ENCODE measurements at regions not wholly inside any gene's neighbourhood (a gene's known extent, or its start where the extent isn't known, plus 50 kb on each side); places are given as distances from the start of the nearest gene placed in this dataset.
"Not testable (repeated sequence)": the region's sequence is repeated elsewhere in the genome, so short reads cannot be mapped to it uniquely, and the experiment has no call there.

DNA sequence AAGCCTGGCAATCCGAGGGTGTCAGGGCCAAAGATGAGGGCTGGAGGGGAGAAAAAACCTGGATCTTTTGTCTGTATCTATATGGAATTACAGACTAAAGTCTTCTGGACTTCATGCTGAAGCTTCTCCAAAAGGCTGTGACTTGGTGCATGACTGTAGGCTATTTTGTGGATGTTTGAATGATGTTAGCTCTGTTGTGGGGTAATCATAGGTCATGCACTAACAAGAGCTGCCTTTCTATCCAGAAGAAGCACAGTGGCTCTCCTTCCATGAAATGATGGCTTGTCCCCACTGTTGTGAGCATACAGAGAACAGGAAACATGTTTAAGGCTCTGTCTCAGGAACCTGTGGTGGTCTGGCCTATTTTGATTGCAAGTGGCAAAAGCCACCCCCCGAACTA, 263.3 kb upstream of the PLET1 start:
- no peak for DNase-seq
- Mint-ChIP-seq H3K9me3 (no peaks in the 10 kb centered on the region), H3K4me1 (no peaks in the 10 kb centered on the region), H3K27me3 (peaks cover 4% of the 10 kb centered on the region), H3K36me3 (ENCODE audit: low read depth) (no peaks in the 10 kb centered on the region), H3K27ac (no peak overlapping the region), H3K4me3 (no peak overlapping the region)
- intact Hi-C loops (cut with micrococcal nuclease), result no loop called here

DNA sequence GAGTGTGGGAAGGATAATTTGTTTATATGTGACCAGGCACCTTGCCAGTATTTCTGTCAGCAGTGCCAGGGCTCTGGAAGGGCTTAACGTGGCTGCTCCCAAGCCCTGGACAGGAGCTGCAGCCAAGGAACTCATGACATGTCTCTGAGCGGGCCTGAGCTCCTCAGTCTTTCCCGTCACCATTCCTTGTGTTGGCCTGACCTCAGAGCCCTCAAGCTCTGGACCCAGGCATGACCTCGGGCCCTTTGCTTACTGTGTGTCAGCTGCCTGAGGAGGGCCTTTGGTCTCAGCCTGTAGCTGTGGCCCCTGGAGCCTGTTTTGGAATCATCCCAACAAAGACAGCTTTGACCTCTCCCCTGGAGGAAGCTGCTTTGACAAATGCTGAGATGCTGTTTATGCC, 264.1 kb upstream of the PLET1 start:
- Mint-ChIP-seq H3K27me3 (peaks cover 4% of the 10 kb centered on the region), H3K36me3 (ENCODE audit: low read depth) (no peaks in the 10 kb centered on the region), H3K27ac (no peak overlapping the region), H3K9me3 (no peaks in the 10 kb centered on the region), H3K4me1 (no peaks in the 10 kb centered on the region), H3K4me3 (no peak overlapping the region)
- no peak for DNase-seq
- intact Hi-C loops (cut with micrococcal nuclease), result no loop called here

DNA sequence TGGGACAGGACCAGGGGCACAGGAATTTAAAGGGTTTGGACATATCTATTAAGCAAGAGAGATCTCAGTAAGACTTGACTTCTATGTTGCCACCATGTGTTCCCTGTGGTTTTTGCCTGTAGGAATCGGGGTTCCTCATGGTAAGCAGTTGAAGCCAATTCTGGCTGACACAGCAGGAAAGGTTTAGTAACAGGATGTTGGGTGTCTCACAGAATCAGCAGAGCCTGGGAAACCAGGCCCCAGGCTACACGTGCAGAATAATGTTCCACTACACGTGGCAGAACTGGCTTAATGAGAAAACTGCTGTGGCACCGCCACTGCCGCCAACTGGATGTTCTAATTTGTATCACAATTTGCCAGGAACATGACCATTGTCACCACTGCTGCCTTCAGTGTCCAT, 264.6 kb upstream of the PLET1 start:
- Mint-ChIP-seq H3K4me3 (no peak overlapping the region), H3K27ac (no peak overlapping the region), H3K4me1 (no peaks in the 10 kb centered on the region), H3K36me3 (ENCODE audit: low read depth) (no peaks in the 10 kb centered on the region), H3K9me3 (no peaks in the 10 kb centered on the region), H3K27me3 (peaks cover 4% of the 10 kb centered on the region)
- intact Hi-C loops (cut with micrococcal nuclease), result no loop called here
- DNase-seq, result no peak

DNA sequence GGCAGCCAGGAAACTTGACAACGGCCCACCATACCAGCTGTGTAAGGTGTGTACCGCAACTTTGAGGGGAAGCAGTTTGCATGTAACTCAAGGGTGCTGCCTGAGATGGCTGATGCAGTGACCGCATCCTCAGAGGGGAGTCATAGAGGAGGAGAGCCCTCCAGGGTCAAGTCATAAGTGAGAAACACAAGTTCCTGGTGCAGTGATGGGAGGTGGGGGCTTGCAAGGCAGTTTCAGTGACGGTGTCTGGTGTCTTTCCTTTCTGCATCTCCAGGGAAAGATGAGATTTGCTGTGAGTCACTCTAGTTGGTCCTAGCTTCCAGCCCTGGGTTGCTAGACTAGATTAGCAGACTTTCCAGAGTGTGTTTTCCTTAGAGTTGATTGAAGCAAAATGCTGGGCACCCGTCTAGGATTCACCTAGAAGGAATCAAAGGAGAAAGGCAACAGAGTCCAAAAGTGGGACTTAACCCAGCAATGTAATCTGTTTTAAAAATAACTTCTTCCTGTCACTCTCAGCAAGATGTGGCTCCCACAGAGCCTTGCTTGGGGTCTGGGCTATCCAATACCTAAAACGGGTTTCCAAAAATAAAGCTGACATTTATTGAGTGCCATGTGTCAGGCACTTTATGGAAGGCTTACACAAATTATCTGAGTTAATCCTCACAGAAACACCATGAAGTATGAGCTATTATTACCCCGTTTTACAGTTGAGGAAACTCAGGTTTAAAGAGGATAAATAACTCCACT, 265.4 kb upstream of the PLET1 start:
- intact Hi-C loops (cut with micrococcal nuclease), result no loop called here
- no peak for DNase-seq
- H3K4me1 Mint-ChIP-seq, result no peaks in the 10 kb centered on the region
- H3K9me3 Mint-ChIP-seq, result no peaks in the 10 kb centered on the region
- H3K4me3 Mint-ChIP-seq, result no peak overlapping the region
- H3K27me3 Mint-ChIP-seq, result peaks cover 4% of the 10 kb centered on the region
- H3K36me3 Mint-ChIP-seq (ENCODE audit: low read depth), result no peaks in the 10 kb centered on the region
- H3K27ac Mint-ChIP-seq, result no peak overlapping the region

DNA sequence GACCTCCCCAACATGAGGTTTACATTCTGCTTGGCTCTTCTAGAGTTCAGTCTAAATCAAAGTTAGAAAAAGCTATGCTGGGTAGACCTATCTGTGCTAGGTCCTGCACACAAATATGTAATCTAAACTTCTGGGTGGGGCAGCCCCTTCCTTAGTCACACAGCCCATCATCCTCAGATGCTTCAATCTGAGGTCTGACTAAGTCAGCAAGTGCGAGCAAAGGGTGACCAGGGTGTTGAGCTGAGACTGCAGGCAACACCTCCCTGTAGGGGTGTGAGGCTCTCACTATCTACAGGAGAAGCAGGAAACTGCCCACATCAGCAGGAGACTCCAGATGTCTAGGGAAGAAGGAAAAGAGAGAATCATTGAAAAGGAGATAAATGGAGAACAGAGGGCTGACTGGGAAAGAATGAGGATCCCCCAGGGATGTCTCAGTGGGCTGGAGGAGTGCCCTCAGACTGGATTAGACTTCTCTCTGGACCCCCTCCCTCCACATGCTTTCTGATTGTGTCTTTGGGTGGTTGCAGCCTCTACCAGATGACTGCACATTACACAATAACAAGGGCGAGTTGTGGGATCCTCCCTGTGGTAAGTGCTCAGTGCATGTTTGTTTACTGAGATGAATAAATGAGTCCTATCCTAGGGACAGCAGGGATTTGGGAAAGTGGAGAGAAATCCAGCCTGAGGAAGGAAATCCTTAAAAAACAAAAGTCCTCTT, 266.2 kb upstream of the PLET1 start:
- H3K27ac Mint-ChIP-seq, result no peak overlapping the region
- intact Hi-C loops (cut with micrococcal nuclease), result no loop called here

DNA sequence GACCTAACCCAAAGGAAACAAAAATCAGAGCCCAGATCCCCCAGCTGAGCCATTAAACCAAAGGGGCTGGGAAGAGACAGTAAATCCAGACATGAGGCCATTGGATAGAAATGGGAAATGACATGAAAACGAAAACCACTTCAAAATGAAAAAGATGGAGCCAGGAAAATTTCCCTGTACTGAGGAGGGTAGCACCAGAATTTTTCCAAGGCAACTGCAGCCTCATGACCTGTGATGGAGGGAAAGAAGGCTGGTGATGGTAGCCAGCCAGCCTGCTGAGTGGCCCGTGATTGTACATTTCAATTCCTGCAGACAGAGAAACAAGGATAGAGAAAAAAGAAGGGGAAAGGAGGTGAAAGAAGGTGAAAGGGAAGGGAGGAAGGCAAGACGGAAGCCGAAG, 268.4 kb upstream of the PLET1 start:
- no peak for DNase-seq
- H3K27ac Mint-ChIP-seq, result no peak overlapping the region
- H3K9me3 Mint-ChIP-seq, result no peaks in the 10 kb centered on the region
- no peak overlapping the region for H3K4me3 Mint-ChIP-seq
- peaks cover 6% of the 10 kb centered on the region for H3K27me3 Mint-ChIP-seq
- H3K4me1 Mint-ChIP-seq, result no peaks in the 10 kb centered on the region
- intact Hi-C loops (cut with micrococcal nuclease), result no loop called here
- no peaks in the 10 kb centered on the region for H3K36me3 Mint-ChIP-seq (ENCODE audit: low read depth)

More for the DNA sequence above, 266.2 kb upstream of the PLET1 start:
- no peaks in the 10 kb centered on the region for H3K9me3 Mint-ChIP-seq
- H3K4me1 Mint-ChIP-seq, result no peaks in the 10 kb centered on the region
- no peak overlapping the region for H3K4me3 Mint-ChIP-seq
- H3K36me3 Mint-ChIP-seq (ENCODE audit: low read depth), result no peaks in the 10 kb centered on the region
- no peak for DNase-seq
- peaks cover 4% of the 10 kb centered on the region for H3K27me3 Mint-ChIP-seq

DNA sequence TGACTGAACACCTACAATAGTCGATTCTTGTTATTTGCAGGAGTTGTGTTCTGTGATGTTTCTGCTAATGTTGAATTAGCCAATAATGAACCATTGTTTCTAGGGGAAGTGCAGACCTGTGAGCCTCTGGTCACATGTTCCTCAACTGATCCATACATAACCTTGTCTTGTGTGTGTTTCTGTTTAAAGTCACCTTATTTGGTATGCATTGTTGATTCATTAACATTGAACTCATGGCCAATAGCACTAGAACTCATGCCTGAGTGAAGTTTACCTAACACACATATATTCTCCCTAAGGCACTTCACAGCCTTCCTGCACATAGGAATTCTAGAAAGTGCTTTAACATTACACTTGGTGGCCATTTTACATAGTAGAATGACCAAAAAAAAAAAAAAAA, 271.8 kb upstream of the PLET1 start:
- intact Hi-C loops (cut with micrococcal nuclease), result no loop called here
- no peaks in the 10 kb centered on the region for H3K9me3 Mint-ChIP-seq

DNA sequence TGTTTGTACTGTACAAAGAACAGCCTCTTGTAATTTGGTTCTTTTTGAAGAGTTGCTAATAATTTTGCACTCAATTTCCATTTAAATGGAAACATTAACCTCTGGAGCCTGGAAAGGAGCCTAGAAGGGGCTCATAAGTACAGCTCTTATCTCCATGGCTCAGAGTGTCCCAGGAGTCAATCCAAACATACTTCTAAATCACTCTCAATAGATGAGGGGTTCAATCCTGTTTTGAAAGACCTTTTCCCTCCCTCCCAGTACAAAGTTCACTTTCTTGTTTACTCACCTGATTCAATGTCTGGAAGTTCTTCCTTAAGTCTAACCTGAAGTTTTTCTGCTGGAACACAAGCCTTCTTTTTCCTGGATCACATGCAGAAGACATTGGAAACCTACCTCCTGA, 273.0 kb upstream of the PLET1 start:
- H3K27me3 Mint-ChIP-seq, result peaks cover 12% of the 10 kb centered on the region
- intact Hi-C loops (cut with micrococcal nuclease), result no loop called here
- H3K9me3 Mint-ChIP-seq, result no peaks in the 10 kb centered on the region
- H3K4me3 Mint-ChIP-seq, result no peak overlapping the region
- no peak for DNase-seq
- H3K4me1 Mint-ChIP-seq, result no peaks in the 10 kb centered on the region
- no peak overlapping the region for H3K27ac Mint-ChIP-seq
- H3K36me3 Mint-ChIP-seq (ENCODE audit: low read depth), result no peaks in the 10 kb centered on the region

More for the DNA sequence above, 271.8 kb upstream of the PLET1 start:
- DNase-seq, result no peak
- Mint-ChIP-seq H3K4me1 (no peaks in the 10 kb centered on the region), H3K27me3 (peaks cover 14% of the 10 kb centered on the region), H3K4me3 (no peak overlapping the region), H3K27ac (no peak overlapping the region), H3K36me3 (ENCODE audit: low read depth) (no peaks in the 10 kb centered on the region)

DNA sequence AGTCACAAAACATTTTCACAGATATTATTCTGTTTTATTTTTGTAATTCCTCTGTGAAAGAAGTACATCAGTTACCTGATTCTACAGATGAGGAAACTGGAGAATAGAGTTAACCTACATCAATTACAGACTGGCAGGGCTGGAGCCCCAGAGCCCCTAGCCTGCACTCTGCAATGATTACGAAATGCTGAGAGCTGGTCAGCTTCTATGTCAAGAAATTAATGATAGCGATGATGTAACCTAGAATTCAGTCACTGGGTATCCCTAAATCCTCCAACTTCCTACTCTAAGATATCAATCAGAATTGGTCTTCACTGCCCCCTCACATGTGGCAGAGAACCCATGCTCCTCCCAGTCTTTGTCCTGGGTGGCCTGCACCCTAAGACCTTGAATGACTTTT, 273.5 kb upstream of the PLET1 start:
- no peak overlapping the region for H3K4me3 Mint-ChIP-seq

DNA sequence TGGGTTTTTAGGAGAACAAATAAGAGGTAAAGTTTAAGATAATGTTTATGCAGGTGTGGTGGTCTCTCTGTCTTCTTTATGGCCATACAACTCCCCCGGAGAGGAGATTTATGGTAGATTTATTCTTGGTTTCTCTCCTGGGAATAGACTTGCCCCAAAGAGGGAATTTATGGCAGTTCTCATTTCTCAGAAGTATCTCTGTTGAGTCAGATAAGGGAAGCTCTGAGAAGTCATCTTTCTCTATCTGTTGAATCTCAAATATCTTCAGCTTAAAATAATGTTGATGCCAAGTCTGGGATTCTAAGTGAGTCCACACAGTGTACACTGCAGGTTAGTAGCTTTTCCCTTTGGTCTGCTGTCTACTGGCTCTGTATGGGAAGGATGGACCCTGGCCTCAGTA, 276.4 kb upstream of the PLET1 start:
- no peak for DNase-seq
- no peak overlapping the region for H3K4me3 Mint-ChIP-seq
- intact Hi-C loops (cut with micrococcal nuclease), result no loop called here
- H3K4me1 Mint-ChIP-seq, result peaks cover 2% of the 10 kb centered on the region
- no peak overlapping the region for H3K27ac Mint-ChIP-seq
- H3K36me3 Mint-ChIP-seq (ENCODE audit: low read depth), result no peaks in the 10 kb centered on the region
- H3K27me3 Mint-ChIP-seq, result peaks cover 11% of the 10 kb centered on the region
- H3K9me3 Mint-ChIP-seq, result peaks cover 3% of the 10 kb centered on the region

More for the DNA sequence above, 273.5 kb upstream of the PLET1 start:
- Mint-ChIP-seq H3K27me3 (peaks cover 11% of the 10 kb centered on the region), H3K36me3 (ENCODE audit: low read depth) (no peaks in the 10 kb centered on the region), H3K27ac (no peak overlapping the region), H3K9me3 (no peaks in the 10 kb centered on the region), H3K4me1 (no peaks in the 10 kb centered on the region)
- DNase-seq, result no peak
- intact Hi-C loops (cut with micrococcal nuclease), result no loop called here

DNA sequence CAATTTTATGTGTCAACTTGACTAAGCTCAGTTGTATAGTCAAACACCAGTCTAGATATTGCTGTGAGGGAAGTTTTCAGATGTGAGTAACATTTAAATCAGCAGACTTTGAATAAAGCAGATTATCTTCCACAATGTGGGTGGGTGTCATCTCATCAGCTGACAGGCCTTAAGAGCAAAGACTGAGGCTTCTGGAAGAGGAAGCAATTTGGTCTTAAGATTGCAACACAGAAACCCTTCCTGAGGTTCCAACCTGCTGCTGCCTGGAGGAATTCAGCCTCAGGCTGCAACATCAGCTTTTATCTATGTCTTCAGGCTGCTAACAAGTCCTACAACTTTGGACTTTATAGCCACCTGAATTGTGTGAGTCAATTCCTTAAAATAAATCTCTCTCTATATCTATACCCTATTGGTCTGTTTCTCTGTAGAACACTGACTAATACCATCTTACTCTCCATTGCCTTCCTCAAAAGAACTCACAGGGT, 277.2 kb upstream of the PLET1 start:
- no peak overlapping the region for H3K27ac Mint-ChIP-seq
- peaks cover 11% of the 10 kb centered on the region for H3K27me3 Mint-ChIP-seq

DNA sequence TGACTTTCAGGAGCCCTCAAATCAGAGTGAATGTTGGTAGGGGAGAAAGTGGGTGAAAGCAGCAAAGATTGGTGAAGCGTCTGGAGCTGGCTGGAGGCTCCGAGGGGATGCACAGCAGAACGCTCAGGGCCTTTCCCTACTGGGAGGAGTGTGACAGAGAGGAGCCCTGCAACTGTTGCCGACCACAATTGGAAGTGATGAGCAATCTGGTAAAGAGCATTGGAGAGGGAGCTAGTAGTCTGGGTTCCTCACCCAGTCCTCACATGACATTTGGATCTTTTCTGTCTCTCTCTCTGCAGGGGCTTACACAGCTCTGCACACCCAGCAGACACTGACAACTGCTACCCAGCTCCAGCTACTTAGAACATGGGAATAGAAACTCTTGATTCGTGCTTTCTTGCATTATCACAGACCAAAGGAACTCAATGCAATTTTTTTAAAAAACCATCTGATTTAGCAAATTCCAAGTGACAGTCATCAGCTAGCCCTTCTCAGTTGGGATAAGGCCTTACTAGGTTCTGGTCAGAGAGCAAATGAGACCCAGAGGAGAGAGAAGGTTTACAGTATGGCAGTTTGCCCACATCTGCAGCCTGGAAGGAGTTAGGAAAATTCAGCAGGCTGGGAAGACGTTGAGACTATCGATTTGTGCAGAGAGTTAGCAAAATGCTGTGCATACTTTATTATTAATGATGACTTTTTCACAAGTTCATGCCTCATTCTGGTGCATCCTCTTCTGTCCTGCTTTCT, 278.0 kb upstream of the PLET1 start:
- intact Hi-C loops (cut with micrococcal nuclease), result no loop called here
- no peak overlapping the region for H3K27ac Mint-ChIP-seq
- H3K9me3 Mint-ChIP-seq, result peaks cover 3% of the 10 kb centered on the region
- no peaks in the 10 kb centered on the region for H3K36me3 Mint-ChIP-seq (ENCODE audit: low read depth)
- H3K27me3 Mint-ChIP-seq, result peaks cover 10% of the 10 kb centered on the region
- H3K4me3 Mint-ChIP-seq, result no peak overlapping the region
- H3K4me1 Mint-ChIP-seq, result peaks cover 2% of the 10 kb centered on the region
- no peak for DNase-seq

More for the DNA sequence above, 277.2 kb upstream of the PLET1 start:
- no peak for DNase-seq
- Mint-ChIP-seq H3K4me1 (peaks cover 2% of the 10 kb centered on the region), H3K4me3 (no peak overlapping the region), H3K36me3 (ENCODE audit: low read depth) (no peaks in the 10 kb centered on the region), H3K9me3 (peaks cover 3% of the 10 kb centered on the region)
- intact Hi-C loops (cut with micrococcal nuclease), result no loop called here

DNA sequence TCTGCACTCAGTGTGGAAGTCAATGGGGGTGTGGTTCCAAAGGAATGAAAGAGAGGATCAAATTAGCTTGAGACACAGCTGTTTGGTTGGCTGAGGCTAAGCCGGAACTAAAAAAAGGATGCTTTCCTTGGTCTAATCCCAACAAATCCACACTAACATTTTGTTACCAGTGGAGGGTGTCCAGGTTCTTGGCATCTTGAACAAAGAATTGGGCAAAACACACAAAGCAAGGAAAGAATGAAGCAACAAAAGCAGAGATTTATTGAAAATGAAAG, 278.6 kb upstream of the PLET1 start:
- H3K4me1 Mint-ChIP-seq; intact Hi-C loops (cut with micrococcal nuclease); H3K27me3 Mint-ChIP-seq; DNase-seq; H3K36me3 Mint-ChIP-seq (ENCODE audit: low read depth); H3K4me3 Mint-ChIP-seq; H3K27ac Mint-ChIP-seq; H3K9me3 Mint-ChIP-seq: not testable (repeated sequence)

DNA sequence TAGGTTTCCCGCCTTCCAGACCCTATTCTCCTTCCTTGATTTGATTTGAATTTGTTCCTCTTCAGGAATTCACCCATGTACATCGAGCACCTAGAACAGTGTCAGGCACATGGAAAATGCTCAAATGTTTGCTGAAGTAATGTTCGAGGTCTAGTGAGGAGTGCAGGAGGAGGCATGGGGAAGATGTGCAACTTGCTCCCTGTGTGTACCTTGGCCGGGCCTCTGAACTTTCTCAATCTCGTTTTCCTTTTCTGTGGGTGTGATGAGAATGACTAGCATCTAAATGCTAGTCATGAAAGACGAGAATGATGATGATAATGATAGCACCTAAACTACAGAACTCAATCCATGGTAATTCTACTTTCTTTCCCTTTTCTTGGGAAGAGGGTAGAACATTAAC, 279.1 kb upstream of the PLET1 start:
- intact Hi-C loops (cut with micrococcal nuclease), result no loop called here
- Mint-ChIP-seq H3K36me3 (ENCODE audit: low read depth) (no peaks in the 10 kb centered on the region), H3K4me3 (no peak overlapping the region), H3K27me3 (peaks cover 7% of the 10 kb centered on the region), H3K27ac (no peak overlapping the region), H3K9me3 (peaks cover 3% of the 10 kb centered on the region), H3K4me1 (peaks cover 2% of the 10 kb centered on the region)
- DNase-seq, result no peak

All from activated CD4-positive, alpha-beta T cell treated with anti-CD3 and anti-CD28 coated beads, Interleukin-2, amount 10 ng/mL, durations not matched to agents 24 days and 14 days (primary cell).